Tibial nerve (tissue), 4 donors: ENCODE measurements at regions not wholly inside any gene's neighbourhood (a gene's known extent, or its start where the extent isn't known, plus 50 kb on each side); places are given as distances from the start of the nearest gene placed in this dataset.

Experiments
- EP300 ChIP-seq, 2 donors: sonication (generic); formaldehyde crosslinking; IDR thresholded peaks; one replicate each; pipeline ENCODE4 v1.6.1; 2017; ENCODE audit warnings: antibody characterized with exemption in 2 of 2, mild to moderate bottlenecking in 1 of 2
- POLR2A ChIP-seq, 2 donors: fragments of 450-650 bp; IDR thresholded peaks; one replicate each; pipeline ENCODE4 v1.6.1; 2017; ENCODE audit warnings: antibody characterized with exemption in 2 of 2, mild to moderate bottlenecking in 2 of 2, moderate library complexity in 2 of 2
- TF ChIP-seq, protein P1 (sequence below), 5 experiments: fragments of 200-600 bp in 3 of 5; fragments of 450-650 bp in 2 of 5; sonication (generic) in 3 of 5; IDR thresholded peaks; one replicate each; pipeline ENCODE4 v1.5.1; 2016 to 2019; ENCODE audit warnings: antibody characterized with exemption in 5 of 5, mild to moderate bottlenecking in 3 of 5, moderate library complexity in 2 of 5

DNA sequence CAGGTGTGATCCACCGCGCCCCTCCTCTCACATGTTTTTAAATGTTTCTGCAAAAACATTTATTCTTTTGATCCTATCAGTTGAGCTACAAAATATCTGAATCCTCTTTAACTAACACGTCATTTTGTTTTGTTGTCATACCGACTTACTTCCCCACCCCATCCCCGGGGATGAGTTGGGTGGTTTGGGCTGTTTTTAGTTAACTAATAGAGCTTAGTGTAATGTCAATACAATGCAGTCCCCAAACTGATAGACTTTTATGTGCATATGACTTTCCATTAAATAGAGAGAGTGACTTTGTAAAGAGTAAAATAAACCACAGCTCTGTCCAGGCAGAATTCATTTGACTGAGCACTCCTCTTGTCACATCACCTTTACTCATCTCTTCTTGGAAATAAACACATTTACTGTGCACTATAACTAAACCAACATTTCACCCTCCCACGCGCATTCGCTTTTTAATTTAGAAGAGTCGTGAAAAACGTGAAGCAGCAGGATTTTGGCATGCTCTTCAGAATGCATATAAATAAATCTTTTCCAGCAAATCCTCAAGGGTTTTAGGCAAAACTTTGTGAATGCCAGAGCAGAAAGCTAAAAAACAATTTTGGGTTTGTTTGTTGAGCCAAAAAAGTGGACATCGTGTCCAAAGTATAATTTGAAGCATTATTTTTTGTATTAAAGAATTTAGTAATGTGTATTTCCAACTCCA lies 187.4 kb upstream of the MGMT start:
- TF ChIP-seq, protein P1, sequence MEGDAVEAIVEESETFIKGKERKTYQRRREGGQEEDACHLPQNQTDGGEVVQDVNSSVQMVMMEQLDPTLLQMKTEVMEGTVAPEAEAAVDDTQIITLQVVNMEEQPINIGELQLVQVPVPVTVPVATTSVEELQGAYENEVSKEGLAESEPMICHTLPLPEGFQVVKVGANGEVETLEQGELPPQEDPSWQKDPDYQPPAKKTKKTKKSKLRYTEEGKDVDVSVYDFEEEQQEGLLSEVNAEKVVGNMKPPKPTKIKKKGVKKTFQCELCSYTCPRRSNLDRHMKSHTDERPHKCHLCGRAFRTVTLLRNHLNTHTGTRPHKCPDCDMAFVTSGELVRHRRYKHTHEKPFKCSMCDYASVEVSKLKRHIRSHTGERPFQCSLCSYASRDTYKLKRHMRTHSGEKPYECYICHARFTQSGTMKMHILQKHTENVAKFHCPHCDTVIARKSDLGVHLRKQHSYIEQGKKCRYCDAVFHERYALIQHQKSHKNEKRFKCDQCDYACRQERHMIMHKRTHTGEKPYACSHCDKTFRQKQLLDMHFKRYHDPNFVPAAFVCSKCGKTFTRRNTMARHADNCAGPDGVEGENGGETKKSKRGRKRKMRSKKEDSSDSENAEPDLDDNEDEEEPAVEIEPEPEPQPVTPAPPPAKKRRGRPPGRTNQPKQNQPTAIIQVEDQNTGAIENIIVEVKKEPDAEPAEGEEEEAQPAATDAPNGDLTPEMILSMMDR (IDR thresholded peaks at IDR 0.05), result no peak
- no peak for TF ChIP-seq EP300 (IDR thresholded peaks at IDR 0.05)
- no peak for TF ChIP-seq POLR2A (IDR thresholded peaks at IDR 0.05)
